ENCODE measurements at regions not wholly inside any gene's neighbourhood (a gene's known extent, or its start where the extent isn't known, plus 50 kb on each side); places are given as distances from the start of the nearest gene placed in this dataset.

- H3K9me3 ChIP-seq (ENCODE audit: control insufficient read depth, low read length, poor library complexity, severe bottlenecking): no peaks in the 10 kb centered on the region
- H3K27ac Mint-ChIP-seq: no peak overlapping the region
- H3K4me3 Mint-ChIP-seq: no peak overlapping the region
- H3K27me3 Mint-ChIP-seq: no peaks in the 10 kb centered on the region
- no peak for DNase-seq
- no peak for ATAC-seq
- H3K4me1 Mint-ChIP-seq: no peaks in the 10 kb centered on the region
- no peaks in the 10 kb centered on the region for H3K36me3 Mint-ChIP-seq (ENCODE audit: low read depth)
Measured at GRCh38 chr13:91078093-91078679, 269.3 kb upstream of the MIR17HG start.

DNA sequence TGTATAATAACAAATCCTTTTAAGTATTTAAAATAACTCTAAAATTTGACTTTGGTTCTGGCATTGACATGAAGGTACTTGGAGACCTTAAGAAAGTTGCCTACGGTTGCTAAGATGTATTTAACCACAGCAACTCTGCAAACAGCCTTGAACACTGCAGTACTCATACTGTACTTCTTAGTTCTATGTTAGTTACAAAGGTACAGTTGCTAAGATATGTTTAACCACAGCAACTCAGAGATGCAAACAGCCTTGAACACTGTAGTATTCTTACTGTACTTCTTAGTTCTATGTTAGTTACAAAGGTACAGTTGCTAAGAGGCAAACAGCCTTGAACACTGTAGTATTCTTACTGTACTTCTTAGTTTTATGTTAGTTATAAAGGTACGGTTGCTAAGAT is 268.3 kb upstream of the MIR17HG start:
- no peaks in the 10 kb centered on the region for H3K4me1 Mint-ChIP-seq
- no peak for DNase-seq
- no peak overlapping the region for H3K4me3 Mint-ChIP-seq
- no peaks in the 10 kb centered on the region for H3K9me3 ChIP-seq (ENCODE audit: control insufficient read depth, low read length, poor library complexity, severe bottlenecking)
- no peaks in the 10 kb centered on the region for H3K36me3 Mint-ChIP-seq (ENCODE audit: low read depth)
- no peaks in the 10 kb centered on the region for H3K27me3 Mint-ChIP-seq
- no peak for ATAC-seq
- H3K27ac Mint-ChIP-seq: no peak overlapping the region

DNA sequence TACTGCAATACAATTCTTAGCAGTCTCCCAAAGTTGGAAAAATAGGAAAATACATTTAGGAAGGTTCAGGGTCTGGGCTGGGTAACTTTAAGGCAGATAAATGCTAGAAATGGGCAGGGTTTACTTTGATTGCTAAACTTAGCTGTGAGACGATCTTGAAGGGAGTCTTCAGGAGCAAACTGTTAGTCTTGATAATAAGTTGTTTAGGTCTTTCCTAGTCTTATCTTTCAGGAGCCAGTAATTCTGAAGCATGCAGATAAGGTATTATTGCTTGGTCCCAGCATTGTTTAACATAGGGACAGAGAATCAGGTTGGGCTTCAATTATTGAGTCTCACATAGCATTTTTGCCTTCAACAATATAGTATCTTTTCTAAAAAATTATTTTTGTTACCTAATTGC is 262.4 kb upstream of the MIR17HG start:
- DNase-seq (no peak), ATAC-seq (no peak)
- Mint-ChIP-seq H3K27ac (no peak overlapping the region), H3K4me3 (no peak overlapping the region), H3K36me3 (ENCODE audit: low read depth) (no peaks in the 10 kb centered on the region), H3K4me1 (no peaks in the 10 kb centered on the region), H3K27me3 (no peaks in the 10 kb centered on the region)
- H3K9me3 ChIP-seq (ENCODE audit: control insufficient read depth, low read length, poor library complexity, severe bottlenecking): no peaks in the 10 kb centered on the region

GRCh38 chr13:91086936-91087716 is 260.4 kb upstream of the MIR17HG start:
- H3K27ac Mint-ChIP-seq: no peak overlapping the region

DNA sequence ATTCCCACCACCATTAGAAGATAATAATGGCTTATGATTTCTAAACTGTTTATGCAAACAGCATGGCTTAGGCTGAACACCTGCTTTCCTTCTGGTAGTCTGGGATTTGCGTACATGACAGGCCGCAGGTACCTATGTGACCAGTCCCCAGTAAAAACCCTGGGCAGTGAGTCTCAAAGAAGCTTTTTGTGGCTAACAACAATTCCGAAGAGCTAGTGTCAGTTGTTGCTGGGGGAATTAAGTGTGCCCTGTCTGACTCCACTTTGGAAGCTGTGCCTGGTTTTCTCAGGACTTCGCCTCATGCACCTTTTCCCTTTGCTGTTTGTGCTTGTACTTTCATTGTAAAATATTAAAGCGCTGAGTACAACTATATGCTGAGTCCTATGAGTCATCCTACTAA is 250.2 kb upstream of the MIR17HG start:
- no peaks in the 10 kb centered on the region for H3K4me1 Mint-ChIP-seq
- H3K9me3 ChIP-seq (ENCODE audit: control insufficient read depth, low read length, poor library complexity, severe bottlenecking): no peaks in the 10 kb centered on the region
- no peak overlapping the region for H3K27ac Mint-ChIP-seq
- H3K36me3 Mint-ChIP-seq (ENCODE audit: low read depth): no peaks in the 10 kb centered on the region
- DNase-seq (no peak), ATAC-seq (no peak)
- H3K4me3 Mint-ChIP-seq: no peak overlapping the region
- no peaks in the 10 kb centered on the region for H3K27me3 Mint-ChIP-seq

More at GRCh38 chr13:91086936-91087716, 260.4 kb upstream of the MIR17HG start:
- Mint-ChIP-seq H3K27me3 (no peaks in the 10 kb centered on the region), H3K4me1 (no peaks in the 10 kb centered on the region), H3K4me3 (no peak overlapping the region), H3K36me3 (ENCODE audit: low read depth) (no peaks in the 10 kb centered on the region)
- no peak for DNase-seq
- no peak for ATAC-seq
- H3K9me3 ChIP-seq (ENCODE audit: control insufficient read depth, low read length, poor library complexity, severe bottlenecking): no peaks in the 10 kb centered on the region

DNA sequence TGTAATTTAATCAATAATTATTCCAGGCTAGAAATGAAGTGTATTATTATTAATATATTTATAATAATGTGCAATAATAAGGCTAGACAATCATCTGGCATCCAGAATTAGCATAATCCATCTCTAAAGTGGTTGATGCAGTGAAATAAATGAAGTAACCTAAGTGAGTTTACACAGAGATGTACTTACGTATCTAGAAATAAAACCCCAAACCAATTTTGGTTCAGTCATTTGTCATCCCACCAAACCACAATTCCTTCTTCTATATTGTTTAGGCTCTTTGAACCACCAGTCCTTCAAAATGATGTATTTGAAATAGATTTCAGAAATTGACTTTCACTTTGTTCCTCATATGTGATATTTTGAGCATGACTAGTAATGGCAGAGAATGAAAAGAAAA is 247.6 kb upstream of the MIR17HG start:
- DNase-seq: no peak
- Mint-ChIP-seq H3K36me3 (ENCODE audit: low read depth) (no peaks in the 10 kb centered on the region), H3K27ac (no peak overlapping the region), H3K27me3 (no peaks in the 10 kb centered on the region), H3K4me3 (no peak overlapping the region), H3K4me1 (no peaks in the 10 kb centered on the region)
- no peak for ATAC-seq
- no peaks in the 10 kb centered on the region for H3K9me3 ChIP-seq (ENCODE audit: control insufficient read depth, low read length, poor library complexity, severe bottlenecking)

DNA sequence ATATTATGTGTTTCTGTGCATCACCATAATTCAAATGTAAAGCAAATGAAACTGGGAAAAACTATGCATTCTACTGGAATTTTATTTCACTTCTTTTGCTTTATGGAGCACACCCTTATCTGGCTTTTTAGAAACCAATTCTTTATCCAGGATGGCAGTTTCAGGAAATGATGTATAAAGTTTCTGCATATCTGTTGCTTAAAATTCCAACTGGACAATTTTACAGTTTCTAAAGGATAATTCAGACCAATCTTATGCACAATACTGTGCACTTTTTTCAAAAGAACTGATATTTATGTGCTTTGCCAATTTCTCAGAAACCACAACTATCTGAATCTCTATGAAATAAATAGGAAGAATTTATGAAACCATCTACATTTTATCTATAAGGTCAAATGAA is 246.5 kb upstream of the MIR17HG start:
- Mint-ChIP-seq H3K36me3 (ENCODE audit: low read depth) (no peaks in the 10 kb centered on the region), H3K4me1 (no peaks in the 10 kb centered on the region), H3K4me3 (no peak overlapping the region), H3K27me3 (no peaks in the 10 kb centered on the region), H3K27ac (no peak overlapping the region)
- no peak for ATAC-seq
- no peaks in the 10 kb centered on the region for H3K9me3 ChIP-seq (ENCODE audit: control insufficient read depth, low read length, poor library complexity, severe bottlenecking)
- no peak for DNase-seq

GRCh38 chr13:91101381-91101780 is 246.1 kb upstream of the MIR17HG start:
- H3K9me3 ChIP-seq (ENCODE audit: control insufficient read depth, low read length, poor library complexity, severe bottlenecking): no peaks in the 10 kb centered on the region
- DNase-seq: no peak
- Mint-ChIP-seq H3K4me1 (no peaks in the 10 kb centered on the region), H3K27me3 (no peaks in the 10 kb centered on the region), H3K36me3 (ENCODE audit: low read depth) (no peaks in the 10 kb centered on the region), H3K4me3 (no peak overlapping the region), H3K27ac (no peak overlapping the region)
- ATAC-seq: no peak

GRCh38 chr13:91105270-91105669 is 242.2 kb upstream of the MIR17HG start:
- Mint-ChIP-seq H3K27ac (no peak overlapping the region), H3K4me1 (no peaks in the 10 kb centered on the region), H3K36me3 (ENCODE audit: low read depth) (no peaks in the 10 kb centered on the region), H3K27me3 (no peaks in the 10 kb centered on the region), H3K4me3 (no peak overlapping the region)
- no peak for ATAC-seq
- no peaks in the 10 kb centered on the region for H3K9me3 ChIP-seq (ENCODE audit: control insufficient read depth, low read length, poor library complexity, severe bottlenecking)
- DNase-seq: no peak

DNA sequence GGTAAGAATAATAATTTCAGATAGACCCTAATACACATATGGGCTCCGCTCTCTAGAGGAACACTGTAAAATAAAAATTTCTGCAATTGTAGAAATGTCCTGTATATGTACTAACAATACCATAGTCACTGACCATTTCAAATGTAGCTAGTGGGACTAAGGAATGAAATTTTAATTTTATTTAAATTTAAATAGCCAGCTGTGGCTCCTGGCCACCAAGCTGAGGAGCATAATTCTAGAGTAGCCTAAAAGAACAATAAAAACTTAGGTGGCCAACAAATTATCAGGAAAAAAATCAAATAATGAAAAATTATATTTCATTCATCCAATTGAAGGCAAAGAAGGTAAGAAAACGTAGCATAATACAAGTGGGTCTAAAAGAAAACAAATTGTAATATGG is 240.9 kb upstream of the MIR17HG start:
- no peak for ATAC-seq
- no peak overlapping the region for H3K4me3 Mint-ChIP-seq

DNA sequence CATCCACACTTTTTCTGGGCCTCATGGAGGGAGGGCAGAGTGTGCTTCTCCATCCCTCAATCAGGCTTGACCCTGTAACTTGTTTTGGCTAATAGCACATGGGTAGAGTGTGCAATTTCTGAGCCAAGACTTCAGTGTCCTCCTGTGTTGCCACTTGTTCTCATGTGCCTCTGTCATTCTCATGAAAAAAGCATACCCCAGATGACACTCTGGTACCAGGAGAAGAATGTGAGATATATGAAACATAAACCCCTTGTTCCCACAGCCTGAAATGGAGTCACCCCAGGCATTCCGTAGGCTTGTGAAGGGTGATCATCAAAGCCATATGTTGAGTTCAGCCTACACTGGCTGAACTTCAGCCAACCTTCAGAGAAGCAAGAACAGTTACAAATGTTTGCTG is 239.2 kb upstream of the MIR17HG start:
- Mint-ChIP-seq H3K4me1 (no peaks in the 10 kb centered on the region), H3K27me3 (peaks cover 6% of the 10 kb centered on the region), H3K36me3 (ENCODE audit: low read depth) (no peaks in the 10 kb centered on the region), H3K27ac (no peak overlapping the region), H3K4me3 (no peak overlapping the region)
- no peak for ATAC-seq
- no peaks in the 10 kb centered on the region for H3K9me3 ChIP-seq (ENCODE audit: control insufficient read depth, low read length, poor library complexity, severe bottlenecking)
- no peak for DNase-seq

More for the DNA sequence above, 240.9 kb upstream of the MIR17HG start:
- no peaks in the 10 kb centered on the region for H3K9me3 ChIP-seq (ENCODE audit: control insufficient read depth, low read length, poor library complexity, severe bottlenecking)
- Mint-ChIP-seq H3K27ac (no peak overlapping the region), H3K36me3 (ENCODE audit: low read depth) (no peaks in the 10 kb centered on the region), H3K27me3 (peaks cover 4% of the 10 kb centered on the region), H3K4me1 (no peaks in the 10 kb centered on the region)
- no peak for DNase-seq

DNA sequence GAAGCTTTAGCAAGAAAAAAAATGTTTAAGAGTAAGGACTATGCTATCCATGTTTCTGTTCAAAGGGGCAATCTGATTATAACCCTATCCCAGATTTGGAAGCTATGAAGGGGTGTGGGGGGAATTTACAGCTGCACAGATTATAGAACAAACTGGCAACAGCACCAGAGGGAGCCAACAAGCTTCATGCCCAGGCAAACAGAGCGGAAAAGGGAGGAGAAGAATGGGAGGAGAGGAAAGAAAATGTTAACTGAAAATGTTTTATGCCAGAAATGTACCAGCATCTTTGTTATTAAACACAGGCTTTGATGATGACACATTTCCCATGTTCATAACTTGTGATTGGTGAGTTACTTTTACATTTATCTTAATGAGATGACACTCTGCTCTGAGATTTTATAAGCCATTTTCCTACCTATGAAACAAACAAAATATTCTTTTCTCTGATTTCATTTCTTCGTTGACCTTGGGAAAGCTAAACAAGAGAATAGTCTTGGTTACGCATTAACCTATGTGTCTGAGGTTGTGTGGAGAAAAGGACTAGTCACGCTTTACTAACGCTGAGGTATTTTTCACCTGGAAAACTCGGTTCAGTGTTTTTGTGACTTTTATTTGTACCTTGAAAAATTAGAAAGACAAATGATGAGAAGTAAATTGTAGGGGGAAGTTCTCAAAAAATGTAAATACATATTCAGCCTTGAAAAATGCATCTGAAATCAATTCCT is 235.8 kb upstream of the MIR17HG start:
- no peaks in the 10 kb centered on the region for H3K9me3 ChIP-seq (ENCODE audit: control insufficient read depth, low read length, poor library complexity, severe bottlenecking)
- ATAC-seq: no peak
- H3K27me3 Mint-ChIP-seq: peaks cover 6% of the 10 kb centered on the region
- no peaks in the 10 kb centered on the region for H3K4me1 Mint-ChIP-seq
- no peak overlapping the region for H3K4me3 Mint-ChIP-seq
- H3K36me3 Mint-ChIP-seq (ENCODE audit: low read depth): no peaks in the 10 kb centered on the region
- no peak overlapping the region for H3K27ac Mint-ChIP-seq
- no peak for DNase-seq

- DNase-seq: no peak
- Mint-ChIP-seq H3K36me3 (ENCODE audit: low read depth) (no peaks in the 10 kb centered on the region), H3K27ac (no peak overlapping the region), H3K4me1 (no peaks in the 10 kb centered on the region), H3K4me3 (no peak overlapping the region), H3K27me3 (peaks cover 6% of the 10 kb centered on the region)
- no peaks in the 10 kb centered on the region for H3K9me3 ChIP-seq (ENCODE audit: control insufficient read depth, low read length, poor library complexity, severe bottlenecking)
- no peak for ATAC-seq
Measured at GRCh38 chr13:91112201-91112923, 235.1 kb upstream of the MIR17HG start.

All from T-helper 17 cell (primary cell).